Right ventricle myocardium inferior (tissue), 1 donor: ENCODE measurements at regions not wholly inside any gene's neighbourhood (a gene's known extent, or its start where the extent isn't known, plus 50 kb on each side); places are given as distances from the start of the nearest gene placed in this dataset.
"Not testable (repeated sequence)": the region's sequence is repeated elsewhere in the genome, so short reads cannot be mapped to it uniquely, and the experiment has no call there.

Experiments used
- ATAC-seq: fragments of 200-7000 bp; cut with Tn5 transposase; one replicate; pipeline ENCODE4 v1.9.1; 2020; ENCODE audit warnings: mild to moderate bottlenecking, moderate library complexity
- DNase-seq: peaks from one replicate; pipeline ENCODE4 v3.0.0; 2021; ENCODE audit errors: missing footprints
- intact Hi-C: fragments of 100-400 bp; cut with DNase I; formaldehyde crosslinking; loops from one replicate; pipeline ENCODE4 v1.11.0; 2022
- donor health status: DM: no; HTN: yes; CAD: no; lungs with severe emphysema.

DNA sequence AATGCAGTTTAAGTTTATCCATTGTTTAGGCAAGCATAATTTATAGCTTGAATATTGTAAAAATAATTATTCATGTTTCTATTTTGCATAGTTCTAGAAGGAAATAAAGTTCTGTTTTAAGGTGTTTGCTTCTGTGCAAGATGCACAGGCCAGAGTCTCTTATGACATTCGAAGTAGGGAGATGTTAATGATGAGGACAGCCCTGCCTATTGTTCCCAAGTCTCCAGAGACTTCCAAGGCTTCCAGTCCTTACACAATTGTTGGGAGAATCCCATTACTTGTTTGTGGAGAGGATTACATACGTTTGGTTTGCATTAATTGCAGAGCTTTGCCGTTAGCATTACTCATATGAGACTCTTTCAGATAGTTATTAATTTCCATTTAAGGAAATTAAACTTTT is 96.2 kb upstream of the ANK2 start:
- DNase-seq = no peak
- no peak for ATAC-seq
- intact Hi-C loops = loop anchor here (10.0 kb wide), 1 partner anchor 142 kb away; no protein-coding TSS in a partner anchor

- DNase-seq (no peak), ATAC-seq (no peak)
- intact Hi-C loops = loop anchor here (10.0 kb wide), 1 partner anchor 141 kb away; no protein-coding TSS in a partner anchor
These were observed 95.2 kb upstream of the ANK2 start for GRCh38 chr4:112954286-112954685.

DNA sequence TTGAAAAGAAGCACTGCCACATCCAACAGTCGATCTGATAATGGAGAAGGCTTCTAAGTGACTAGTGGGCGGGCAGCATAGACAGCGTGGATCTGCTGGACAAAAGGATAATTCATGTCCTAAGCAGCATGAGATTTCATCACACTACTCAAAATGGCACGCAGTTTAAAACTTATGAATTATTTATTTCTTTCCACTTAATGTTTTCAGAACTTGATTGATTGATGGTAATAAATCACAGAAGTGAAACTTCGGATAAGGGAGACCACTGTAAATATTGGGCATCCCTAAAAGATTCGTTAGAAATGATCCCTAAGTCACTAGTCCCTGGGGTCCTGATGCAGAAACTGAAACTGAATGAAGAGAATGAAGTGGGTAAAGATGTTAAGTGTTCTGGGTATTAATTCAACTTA is 93.0 kb upstream of the ANK2 start:
- intact Hi-C loops = loop anchor here (10.0 kb wide), 1 partner anchor 138 kb away; no protein-coding TSS in a partner anchor
- DNase-seq (no peak), ATAC-seq (no peak)

GRCh38 chr4:112957764-112958163 is 91.7 kb upstream of the ANK2 start:
- DNase-seq, ATAC-seq: not testable (repeated sequence)
- intact Hi-C loops = loop anchor here (10.0 kb wide), 1 partner anchor 137 kb away; no protein-coding TSS in a partner anchor

- ATAC-seq = no peak
- DNase-seq = no peak
- intact Hi-C loops = no loop called here
These were observed 82.6 kb upstream of the ANK2 start for GRCh38 chr4:112966701-112967488.

- ATAC-seq (no peak), DNase-seq (no peak)
- intact Hi-C loops = no loop called here
These were observed 80.8 kb upstream of the ANK2 start for GRCh38 chr4:112968451-112969159.

DNA sequence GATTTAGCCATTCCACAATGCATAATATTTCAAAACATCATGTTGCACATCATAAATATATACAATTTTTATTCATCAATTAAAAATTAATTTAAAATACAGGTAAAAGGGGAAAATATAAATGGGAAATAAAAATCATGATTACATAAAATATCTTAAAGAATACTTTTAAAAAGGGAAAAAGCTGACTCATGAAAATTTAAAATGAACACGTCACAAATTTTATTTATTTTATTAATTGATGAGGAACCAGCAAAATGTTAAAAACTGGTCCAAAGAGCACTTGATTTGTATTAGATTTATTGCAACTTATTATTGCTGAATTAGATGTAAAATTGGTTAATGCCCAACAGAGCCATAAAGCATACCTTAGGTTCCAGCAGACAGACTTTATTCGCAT is 78.5 kb upstream of the ANK2 start:
- intact Hi-C loops = no loop called here
- DNase-seq (no peak), ATAC-seq (no peak)

DNA sequence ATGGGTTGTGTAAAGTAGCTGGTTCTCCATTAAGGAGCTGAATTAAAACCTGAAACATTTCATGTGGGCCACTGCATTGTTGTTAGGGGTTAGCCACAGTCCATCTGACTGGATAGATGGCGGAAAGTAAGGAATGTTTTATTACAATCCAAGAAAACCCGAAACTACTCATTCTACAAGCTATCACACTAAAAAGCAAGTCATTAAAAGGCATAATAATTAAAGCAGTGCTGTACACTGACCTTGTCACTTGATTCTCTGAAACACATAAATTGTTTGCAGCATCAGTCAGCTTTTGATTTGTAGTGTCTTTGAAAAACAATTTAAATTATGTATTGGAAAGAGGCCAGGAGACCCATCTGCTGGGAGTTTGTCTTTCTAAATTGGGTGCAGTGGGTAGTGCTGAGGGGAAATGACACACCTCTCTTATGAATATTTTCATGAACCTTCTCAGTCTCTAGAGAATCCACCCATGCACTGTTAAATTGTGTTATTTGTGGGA is 75.7 kb upstream of the ANK2 start:
- no peak for DNase-seq
- intact Hi-C loops = no loop called here
- no peak for ATAC-seq

DNA sequence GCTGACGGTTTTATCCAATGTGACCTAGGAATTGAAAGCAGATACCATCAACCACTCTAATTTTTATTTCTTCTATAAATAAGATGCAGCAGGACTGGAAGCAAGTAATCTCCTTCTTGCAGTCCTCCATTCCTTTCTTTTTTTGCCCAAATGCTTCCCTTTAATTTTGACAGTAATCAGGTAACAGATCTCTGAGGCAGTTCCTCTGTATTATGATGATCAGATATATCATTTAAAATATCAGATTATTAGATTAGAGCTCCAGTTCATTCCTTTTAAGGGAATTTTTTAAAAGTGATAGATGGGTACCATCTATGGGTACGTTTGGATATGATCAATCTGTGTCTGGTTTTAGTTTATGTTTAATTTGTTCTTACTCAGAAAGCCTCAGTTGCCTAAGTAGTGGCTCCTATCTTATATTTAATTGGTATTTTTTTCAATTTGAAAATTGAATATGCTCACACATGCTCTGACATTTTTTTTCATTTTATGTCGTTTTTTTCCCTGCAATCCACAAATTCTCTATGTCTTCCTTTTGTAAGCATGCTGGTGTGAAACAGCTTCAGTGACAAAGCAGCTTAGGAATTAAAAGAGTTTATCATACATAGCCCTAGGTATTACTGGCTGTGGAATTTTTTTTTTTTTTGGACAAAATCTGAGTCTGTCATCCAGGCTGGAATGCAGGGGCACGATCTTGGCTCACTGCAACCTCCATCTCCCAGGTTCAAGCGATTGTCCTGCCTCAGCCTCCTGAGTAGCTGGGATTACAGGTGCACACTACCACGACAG is 73.7 kb upstream of the ANK2 start:
- DNase-seq (no peak), ATAC-seq (no peak)
- intact Hi-C loops = no loop called here

DNA sequence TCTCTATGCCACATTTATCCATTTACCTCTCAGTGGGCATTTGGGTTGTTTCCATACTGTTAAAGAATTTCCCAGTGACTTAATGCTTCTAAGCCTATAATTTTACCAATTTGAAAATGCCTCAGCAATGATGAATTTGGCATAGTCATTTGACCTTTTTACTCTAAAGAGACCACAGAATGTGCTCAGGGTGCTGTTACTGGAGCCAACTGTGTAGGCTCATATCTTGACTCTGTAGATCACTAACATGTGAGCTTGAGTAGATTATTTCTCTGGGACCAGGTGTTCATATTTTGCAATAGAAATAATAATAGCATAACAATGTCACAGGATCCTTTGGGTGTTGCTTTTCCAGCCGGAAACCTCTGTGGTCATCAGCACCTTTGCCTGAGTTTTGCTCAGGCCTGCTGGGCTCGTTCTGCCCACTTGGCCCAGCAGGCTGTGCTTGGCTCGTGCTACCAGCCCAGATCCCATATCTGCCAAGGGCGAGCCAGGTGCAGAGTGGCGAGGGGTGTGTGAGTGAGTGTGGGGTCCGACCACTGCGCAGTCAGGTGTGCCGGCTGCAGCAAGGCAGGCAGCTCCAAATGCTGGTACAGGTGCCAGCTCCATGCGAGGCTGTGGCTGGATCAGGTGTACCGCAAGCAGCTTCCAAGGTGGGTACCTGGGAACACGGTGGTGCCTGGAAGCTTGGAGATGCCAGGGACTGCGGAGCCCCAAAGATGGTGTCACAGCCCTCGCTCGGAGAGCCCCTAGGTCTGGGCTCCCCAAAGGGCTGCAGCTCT is 70.6 kb upstream of the ANK2 start:
- DNase-seq (no peak), ATAC-seq (no peak)
- intact Hi-C loops = no loop called here

DNA sequence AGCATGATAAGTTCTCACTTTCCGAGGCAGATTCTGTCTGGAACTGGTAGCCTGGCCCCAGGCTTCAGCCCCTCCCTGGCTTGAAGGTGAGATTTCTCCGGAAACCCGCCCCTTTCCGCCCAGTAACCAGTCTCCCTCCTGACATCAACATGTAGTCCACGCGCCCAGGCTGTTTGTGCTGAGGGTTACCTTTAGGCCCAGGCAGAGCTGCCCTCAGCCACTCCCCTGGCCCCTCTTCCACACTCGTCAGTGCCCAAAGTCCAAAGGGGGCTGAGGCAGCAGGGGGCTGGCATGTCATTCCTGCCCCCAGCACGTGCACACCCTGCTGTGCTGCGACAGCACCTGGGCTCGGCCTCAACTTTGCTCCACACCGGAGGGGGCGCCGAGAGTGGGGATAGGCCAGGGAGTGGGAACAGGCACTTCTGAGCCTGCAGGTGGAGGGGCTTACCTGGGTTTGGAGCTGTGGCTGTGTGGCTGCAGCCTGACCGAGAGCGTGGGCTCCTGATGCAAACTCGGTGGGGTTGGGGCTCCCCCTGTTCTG is 69.5 kb upstream of the ANK2 start:
- ATAC-seq (no peak), DNase-seq (no peak)
- intact Hi-C loops = no loop called here

DNA sequence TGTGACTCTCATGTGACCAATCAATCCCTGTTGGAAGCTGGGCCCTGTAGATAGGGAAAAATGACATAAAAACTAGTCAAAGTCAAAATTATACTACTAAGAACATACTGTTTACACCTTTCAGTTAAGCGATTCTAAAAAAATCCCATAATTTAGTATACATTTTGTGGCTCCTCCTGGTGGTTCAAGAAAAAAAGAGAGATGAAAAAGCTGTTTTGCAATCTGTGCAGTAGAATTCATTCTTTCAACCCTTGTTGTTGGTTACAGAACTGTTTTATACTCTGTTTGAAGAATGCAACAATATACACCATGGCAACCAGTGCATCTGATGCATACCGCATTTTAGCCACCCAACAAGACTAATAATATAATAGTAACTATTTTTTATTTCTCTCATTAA is 66.8 kb upstream of the ANK2 start:
- intact Hi-C loops = no loop called here
- no peak for DNase-seq
- ATAC-seq = no peak

DNA sequence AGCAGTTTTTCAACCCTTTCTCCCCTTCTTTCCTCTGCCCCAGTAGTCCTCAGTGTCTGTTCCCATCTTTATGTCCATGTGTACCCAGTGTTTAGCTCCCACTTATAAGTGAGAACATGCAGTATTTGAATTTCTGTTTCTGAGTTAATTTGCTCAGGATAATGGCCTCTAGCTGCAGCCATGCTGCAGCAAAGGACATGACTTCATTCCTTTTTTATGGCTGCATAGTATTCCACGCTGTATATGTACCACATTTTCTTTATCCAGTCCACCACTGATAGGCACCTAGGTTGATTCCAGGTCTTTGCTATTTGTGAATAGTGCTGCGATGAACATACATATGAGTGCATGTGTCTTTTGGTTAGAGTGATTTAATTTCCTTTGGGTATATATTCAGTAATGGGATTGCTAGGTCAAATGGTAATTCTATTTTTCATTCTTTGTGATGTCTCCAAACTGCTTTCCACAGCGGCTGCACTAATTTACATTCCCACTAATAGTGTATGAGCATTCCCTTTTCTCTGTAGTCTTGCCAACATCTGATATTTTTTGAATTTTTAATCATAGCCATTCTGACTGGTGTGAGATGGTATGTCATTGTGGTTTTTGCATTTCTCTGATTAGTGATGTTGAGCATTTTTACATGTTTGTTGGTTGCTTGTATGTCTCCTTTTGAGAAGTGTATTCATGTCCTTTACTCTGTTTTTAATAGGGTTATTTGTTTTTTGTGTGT is 54.6 kb upstream of the ANK2 start:
- intact Hi-C loops = no loop called here
- DNase-seq (no peak), ATAC-seq (no peak)
